ENCODE measurements at regions not wholly inside any gene's neighbourhood (a gene's known extent, or its start where the extent isn't known, plus 50 kb on each side); places are given as distances from the start of the nearest gene placed in this dataset.

DNA sequence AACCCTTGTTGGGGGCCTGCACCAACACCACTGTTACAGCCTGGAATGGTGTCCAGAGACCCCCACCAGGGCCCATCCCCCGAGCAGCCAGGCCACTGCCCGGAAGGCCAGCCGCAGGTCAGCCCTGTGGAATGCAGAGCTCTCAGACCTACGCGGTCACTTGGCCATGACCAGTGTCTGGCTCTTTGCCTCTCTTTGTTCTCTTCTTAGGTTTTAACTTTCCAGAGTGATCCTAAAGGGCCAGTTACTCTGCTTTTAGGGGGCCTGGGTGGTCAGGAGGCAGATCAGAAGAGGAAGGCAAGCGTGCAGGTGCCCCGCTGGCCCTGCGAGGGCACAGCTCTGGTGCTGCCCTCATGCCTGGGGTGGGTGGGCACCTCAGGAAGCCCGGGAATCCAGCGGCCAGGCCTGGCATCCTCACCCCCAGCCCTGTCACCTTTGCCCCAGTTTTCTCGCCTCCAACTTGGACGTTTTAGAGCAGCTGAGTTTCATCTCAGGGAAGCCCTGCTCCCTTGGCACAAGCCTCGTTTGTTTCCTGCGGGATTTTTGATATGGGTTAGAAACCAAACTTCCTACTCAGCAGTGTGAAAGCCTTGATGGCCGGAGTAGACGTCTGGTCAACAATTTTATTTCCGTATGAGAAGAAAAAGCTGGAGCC lies 62.5 kb upstream of the CHST15 start:
- TF ChIP-seq POLR2A (IDR thresholded peaks at IDR 0.05), result no peak
- TF ChIP-seq, protein P1, sequence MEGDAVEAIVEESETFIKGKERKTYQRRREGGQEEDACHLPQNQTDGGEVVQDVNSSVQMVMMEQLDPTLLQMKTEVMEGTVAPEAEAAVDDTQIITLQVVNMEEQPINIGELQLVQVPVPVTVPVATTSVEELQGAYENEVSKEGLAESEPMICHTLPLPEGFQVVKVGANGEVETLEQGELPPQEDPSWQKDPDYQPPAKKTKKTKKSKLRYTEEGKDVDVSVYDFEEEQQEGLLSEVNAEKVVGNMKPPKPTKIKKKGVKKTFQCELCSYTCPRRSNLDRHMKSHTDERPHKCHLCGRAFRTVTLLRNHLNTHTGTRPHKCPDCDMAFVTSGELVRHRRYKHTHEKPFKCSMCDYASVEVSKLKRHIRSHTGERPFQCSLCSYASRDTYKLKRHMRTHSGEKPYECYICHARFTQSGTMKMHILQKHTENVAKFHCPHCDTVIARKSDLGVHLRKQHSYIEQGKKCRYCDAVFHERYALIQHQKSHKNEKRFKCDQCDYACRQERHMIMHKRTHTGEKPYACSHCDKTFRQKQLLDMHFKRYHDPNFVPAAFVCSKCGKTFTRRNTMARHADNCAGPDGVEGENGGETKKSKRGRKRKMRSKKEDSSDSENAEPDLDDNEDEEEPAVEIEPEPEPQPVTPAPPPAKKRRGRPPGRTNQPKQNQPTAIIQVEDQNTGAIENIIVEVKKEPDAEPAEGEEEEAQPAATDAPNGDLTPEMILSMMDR (IDR thresholded peaks at IDR 0.05), result no peak
- TF ChIP-seq EP300 (IDR thresholded peaks at IDR 0.05), result peak in 1 of 2 donors; percentile 17
